DND-41 (cell line): ENCODE measurements at regions not wholly inside any gene's neighbourhood (a gene's known extent, or its start where the extent isn't known, plus 50 kb on each side); places are given as distances from the start of the nearest gene placed in this dataset.

Experiments used
- EZH2 ChIP-seq: IDR thresholded peaks from 3 replicates; pipeline ENCODE4 v1.6.1; 2012; ENCODE audit warnings: borderline replicate concordance, low read depth, mild to moderate bottlenecking, moderate library complexity, low read length, inconsistent platforms; ENCODE audit not compliant: severe bottlenecking
- TF ChIP-seq, protein P1 (sequence below): IDR thresholded peaks from 2 replicates; pipeline ENCODE4 v1.5.1; 2012; ENCODE audit warnings: borderline replicate concordance, low read length, moderate library complexity, mild to moderate bottlenecking; ENCODE audit not compliant: poor library complexity, severe bottlenecking; ENCODE audit errors: extremely low read depth

- TF ChIP-seq, protein P1, sequence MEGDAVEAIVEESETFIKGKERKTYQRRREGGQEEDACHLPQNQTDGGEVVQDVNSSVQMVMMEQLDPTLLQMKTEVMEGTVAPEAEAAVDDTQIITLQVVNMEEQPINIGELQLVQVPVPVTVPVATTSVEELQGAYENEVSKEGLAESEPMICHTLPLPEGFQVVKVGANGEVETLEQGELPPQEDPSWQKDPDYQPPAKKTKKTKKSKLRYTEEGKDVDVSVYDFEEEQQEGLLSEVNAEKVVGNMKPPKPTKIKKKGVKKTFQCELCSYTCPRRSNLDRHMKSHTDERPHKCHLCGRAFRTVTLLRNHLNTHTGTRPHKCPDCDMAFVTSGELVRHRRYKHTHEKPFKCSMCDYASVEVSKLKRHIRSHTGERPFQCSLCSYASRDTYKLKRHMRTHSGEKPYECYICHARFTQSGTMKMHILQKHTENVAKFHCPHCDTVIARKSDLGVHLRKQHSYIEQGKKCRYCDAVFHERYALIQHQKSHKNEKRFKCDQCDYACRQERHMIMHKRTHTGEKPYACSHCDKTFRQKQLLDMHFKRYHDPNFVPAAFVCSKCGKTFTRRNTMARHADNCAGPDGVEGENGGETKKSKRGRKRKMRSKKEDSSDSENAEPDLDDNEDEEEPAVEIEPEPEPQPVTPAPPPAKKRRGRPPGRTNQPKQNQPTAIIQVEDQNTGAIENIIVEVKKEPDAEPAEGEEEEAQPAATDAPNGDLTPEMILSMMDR = no peak
- no peak for TF ChIP-seq EZH2
Measured at GRCh38 chr7:79553811-79554555, 100.5 kb upstream of the MAGI2 start.
